EL (cell line): ENCODE measurements at regions not wholly inside any gene's neighbourhood (a gene's known extent, or its start where the extent isn't known, plus 50 kb on each side); places are given as distances from the start of the nearest gene placed in this dataset.

Source experiments
- DNase-seq: peaks from one replicate; pipeline ENCODE4 v3.0.0-alpha.2; 2016

DNA sequence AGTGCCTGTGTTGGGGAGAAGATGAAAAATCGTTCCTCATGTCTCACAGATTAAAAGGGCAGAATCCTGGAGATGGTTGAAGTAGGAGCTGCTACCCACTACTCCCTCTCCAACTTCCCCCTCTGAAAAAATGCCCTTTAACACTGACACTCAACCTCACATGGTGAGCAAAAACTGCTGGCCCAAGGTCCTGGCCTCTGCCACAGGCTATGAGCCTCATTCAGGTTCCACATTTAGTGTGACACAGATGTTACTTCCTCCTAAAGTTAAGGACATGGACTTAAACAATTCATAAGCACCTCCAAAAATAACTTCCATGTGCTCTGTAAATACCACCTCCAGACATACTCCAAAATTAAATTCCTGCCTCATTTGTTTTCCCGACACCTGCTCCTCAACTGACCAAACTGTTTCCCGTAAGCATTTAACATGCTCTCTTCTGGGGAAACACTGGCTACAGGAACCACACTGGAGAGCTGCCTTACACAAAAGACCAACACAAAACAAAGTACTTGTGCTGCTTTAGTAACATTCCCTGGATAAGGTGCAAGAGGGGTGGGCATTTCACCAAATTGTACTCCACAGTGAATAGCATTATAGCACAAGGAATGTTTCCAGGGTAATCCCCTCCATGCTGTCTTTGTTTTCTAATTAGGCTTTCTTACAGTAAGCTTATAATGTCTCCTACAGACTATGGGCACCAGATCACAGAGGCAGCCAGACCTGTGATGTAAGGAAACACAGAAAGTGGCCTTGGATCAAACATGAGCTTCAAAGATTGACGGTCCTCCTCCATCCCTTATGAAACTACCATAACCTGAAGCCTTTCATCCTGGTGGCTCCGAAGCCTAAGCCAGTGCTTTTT, 57.0 kb downstream of the PHLDA1 start:
- DNase-seq, result no peak

DNA sequence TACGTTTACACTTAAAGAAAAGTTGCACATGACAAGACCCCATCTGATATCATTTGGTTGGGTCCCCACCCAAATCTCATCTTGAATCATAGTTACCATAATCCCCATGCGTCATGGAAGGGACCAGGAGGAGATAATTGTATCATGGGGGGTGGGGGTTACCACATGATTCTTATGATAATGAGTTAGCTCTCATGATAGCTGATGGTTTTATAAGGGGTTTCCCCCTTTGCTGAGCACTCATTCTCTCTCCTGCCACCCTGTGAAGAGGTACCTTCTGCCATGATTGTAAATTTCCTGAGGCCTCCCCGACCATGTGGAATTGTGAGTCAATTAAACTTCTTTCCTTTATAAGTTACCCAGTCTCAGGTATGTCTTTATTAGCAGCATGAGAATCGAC, 60.3 kb downstream of the PHLDA1 start:
- DNase-seq, result no peak

DNA sequence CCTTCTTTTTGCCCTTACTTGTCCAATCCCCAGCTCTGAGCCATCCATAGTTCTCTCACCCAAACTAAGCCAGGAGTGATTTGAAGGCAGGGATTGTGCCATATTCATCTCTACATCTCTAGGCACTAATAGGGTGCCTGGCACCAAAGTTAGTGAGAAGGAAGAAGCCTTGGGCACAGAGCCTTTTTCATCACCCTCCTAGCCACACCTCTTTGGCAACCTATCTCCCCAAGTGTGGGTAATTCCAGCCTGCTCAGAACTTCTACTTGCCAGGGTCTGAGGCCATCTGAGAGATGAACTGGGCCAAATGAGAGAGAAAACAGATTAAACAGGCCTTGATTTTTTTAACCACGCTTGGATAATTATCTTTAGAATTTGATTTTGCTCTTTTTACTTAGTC, 61.3 kb downstream of the PHLDA1 start:
- no peak for DNase-seq

DNA sequence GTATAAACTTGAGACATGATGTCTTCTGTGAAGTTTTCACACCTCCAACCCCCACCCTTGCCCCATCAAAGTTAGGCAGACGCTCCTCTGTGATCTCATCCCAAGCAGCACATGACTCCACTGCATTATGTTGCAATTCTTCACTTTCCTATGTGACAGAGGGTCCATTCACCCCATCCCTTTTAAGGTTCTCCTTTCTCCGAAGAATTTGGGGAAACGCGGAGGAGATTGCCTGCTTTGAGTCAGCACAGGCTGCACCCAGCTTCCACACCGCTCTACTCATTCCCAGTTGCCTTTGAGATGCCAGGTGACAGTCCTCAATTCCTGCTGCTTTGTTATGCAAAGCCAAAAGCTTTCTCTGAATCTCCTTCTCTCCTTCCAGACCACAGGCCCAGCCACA, 61.8 kb downstream of the PHLDA1 start:
- DNase-seq, result no peak

DNA sequence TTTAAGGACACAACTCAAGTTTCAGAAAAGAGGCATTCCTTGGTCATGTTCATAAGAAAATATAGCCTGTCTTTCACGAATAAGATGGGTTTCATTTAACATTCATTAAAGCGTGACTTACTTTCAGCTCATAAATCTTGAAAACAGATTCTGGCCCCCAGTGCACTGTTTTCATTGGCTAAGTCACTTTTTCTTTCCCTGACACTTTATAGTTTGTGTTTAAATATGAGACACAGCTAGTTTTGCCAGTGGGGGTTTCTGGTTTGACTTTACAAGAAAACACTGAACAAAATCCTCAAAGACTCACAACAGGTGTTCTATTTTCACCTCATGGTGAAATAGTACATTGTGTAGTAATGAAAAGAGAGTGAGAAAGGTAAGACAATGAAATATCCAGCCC, 65.9 kb downstream of the PHLDA1 start:
- DNase-seq, result no peak

DNA sequence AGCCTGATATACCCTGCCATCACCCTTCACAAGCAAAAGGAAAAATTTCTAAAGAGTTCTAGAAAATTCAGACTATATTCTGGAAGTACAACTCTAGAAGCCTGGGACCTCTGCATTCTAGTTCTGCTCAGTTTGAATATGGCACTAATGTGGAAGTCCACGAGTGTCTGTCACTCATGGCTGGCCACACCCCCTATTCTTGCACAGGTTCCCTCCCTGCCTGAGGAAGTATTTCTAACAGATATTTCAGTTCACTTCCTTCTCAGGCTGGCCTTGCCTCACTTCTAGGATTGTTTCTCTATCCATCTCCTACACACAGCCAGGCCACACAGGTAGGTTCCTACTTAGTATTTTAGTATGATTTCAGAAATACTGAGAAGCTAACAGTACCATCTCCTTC, 67.4 kb downstream of the PHLDA1 start:
- no peak for DNase-seq

DNA sequence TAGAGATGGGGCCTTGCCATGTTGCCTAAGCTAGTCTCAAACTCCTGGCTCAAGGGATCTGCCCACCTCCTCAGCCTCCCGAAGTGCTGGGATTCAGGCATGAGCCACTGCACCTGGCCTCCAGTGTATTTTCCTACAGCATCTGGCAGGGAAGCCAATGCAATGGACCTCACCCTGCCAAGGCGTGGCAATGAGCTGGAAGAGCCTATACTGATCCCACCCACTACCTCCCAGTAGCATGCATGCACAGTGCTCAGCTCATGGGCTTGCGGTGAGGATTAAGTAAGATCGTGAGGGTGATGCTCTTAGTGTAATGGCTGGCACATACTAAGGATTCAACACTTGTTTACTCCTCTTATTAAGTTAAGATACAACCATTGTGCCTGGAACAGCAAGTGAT, 69.7 kb downstream of the PHLDA1 start:
- no peak for DNase-seq

DNA sequence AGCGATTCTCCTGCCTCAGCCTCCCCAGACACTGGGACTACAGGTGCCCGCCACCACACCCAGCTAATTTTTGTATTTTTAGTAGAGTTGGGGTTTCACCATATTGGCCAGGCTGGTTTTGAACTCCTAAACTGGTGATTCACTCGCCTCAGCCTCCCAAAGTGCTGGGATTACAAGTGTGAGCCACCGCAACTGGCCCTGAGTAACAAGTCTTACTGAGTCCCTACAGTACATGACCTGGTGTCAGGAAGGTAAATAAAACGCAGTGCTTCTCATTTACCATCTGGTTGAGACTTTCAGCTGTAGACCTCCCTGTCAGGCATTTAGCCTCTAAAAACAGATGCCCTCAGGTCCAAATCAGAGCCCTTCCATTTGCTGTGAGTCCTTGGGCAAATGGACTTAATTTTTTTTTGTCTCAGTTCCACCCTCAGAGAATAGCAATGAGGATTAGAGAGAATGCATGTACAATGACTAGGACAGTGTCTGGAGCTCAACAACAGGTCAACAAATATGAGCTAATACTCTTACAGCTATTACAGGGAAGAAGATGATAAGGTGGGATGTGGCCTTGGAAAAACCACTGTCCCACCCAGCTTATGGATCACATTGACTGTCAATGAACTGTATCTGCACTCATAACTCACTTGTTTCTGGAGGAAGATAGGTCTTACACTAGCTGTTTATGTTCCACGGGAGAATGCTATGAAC, 70.5 kb downstream of the PHLDA1 start:
- DNase-seq, result no peak

DNA sequence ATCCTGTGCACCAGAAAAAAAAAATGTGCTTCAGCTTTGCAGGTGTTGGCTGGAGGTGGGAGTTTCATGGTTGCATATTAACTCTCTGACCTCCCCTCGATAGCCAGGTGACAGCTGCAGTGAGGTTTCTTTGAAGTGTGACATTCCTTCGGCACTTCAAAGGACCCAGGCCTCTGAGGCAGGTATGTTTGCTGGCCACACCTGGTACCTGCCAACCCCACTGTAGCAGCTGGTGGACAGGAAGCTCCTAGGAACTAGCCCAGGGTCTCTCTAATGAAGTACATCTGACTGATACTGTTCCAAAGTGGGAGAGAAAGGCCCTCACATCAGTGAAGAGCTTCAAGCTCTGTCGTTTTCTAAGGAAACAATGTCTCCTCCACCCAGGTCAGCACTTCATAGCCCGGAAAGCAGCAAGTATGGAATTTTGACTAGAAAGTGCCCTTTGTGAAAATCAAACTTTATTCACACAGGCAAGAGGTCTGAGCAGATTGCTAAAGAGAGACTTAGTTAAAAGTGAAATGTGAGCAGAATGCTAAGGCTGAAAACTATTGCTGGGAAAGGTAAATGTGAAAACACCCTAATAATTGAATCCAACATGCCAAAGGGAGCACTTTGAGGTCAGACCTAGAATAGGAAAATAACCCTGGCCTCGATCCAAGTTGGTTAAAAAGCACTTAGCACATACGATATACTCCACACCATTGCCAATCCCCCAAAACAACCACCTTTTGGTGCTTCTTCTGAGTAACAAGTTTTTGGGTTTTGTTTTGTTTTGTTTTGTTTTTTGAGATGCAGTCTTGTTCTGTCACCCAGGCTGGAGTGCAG, 71.3 kb downstream of the PHLDA1 start:
- DNase-seq, result no peak

DNA sequence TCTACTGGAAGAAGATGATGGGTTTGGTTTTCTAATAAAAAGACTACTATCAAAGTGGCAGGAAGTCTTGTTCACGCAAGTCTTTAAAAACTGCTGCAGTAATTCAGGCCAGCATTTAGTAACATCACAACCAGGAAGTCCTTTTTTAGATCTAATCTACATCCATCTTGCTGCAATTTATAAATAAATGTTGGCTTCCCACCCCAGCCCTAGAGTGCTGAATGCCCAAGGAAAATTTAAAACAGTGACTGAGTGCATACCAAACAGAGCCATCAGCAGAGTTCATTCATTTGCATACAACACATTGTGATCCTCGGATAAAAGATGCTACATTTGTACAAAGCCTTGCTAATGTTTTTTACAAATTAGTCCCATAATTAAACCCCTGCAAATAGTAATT, 72.1 kb downstream of the PHLDA1 start:
- peak; percentile 34 for DNase-seq

DNA sequence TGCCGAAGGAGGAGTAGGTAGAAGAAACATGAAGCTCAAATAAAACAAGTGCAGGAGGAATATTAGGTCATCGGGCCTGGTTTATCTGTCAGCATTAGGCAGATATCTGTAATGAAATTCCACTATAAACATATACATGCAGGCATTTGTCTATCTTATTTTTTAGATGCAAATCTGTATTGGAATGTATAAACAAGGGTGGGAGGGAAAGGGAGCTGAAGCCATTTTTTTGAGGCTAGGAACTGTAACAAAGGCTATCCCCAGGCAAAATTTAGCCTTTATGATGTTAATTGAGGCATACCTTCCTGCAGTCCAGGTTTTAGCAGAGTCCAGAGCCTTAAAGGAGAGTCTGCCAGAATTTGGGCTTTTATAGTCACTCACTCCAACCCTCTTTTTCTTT, 72.5 kb downstream of the PHLDA1 start:
- no peak for DNase-seq

DNA sequence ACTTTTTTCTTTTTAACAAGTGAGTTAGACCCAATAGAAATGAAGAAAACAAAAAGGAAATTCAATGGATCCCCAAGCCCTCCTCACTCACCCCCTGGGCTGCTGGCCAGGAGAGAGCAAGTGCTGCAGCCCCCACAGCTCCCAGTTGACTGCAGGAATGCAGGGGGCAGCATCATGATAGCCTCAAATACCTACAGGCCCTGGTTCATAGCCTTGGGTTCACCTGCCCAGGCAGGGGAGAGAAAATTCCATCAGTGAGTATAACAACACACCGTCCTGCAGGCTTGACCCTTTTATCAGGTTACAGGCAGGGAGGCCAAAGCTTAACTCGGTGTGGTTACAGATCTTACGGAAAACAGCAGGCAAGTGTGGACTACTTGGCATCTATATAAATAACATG, 76.3 kb downstream of the PHLDA1 start:
- DNase-seq, result no peak

DNA sequence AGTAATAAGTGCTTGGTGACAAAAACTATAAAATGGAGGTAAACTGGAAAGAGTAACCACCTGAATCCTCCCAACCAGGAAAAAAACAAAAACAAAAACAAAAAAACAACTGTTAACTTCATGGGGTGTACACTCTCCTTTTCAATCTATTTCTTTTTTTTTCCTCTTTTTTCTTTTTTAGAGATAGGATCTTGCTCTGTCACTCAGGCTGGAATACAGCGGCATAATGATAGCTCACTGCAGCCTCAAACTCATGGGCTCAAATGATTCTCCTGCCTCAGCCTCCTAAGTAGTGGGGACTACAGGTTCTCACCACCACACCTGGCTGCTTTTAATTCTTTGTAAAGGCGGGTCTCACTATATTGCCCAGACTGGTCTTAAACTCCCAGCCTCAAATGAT, 76.8 kb downstream of the PHLDA1 start:
- no peak for DNase-seq

DNA sequence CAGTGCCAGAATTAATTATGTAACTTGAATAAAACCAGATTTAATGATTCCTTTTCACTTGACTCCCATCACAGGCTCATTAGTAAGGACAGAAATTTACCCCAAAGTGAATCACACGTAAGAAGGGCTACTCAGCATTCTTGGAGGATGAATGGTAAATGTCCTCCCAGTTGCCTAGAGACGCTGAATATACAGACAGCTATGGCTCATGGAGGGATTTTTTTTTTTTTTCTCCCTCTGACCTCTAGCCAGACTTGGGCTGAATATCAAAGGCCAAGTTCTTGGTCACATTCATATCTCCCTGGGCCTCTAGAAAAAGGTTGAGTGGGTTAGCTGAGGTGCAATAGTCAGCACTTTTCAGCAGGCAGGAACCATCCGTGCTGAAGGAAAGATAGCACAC, 77.5 kb downstream of the PHLDA1 start:
- peak; percentile 95 for DNase-seq

DNA sequence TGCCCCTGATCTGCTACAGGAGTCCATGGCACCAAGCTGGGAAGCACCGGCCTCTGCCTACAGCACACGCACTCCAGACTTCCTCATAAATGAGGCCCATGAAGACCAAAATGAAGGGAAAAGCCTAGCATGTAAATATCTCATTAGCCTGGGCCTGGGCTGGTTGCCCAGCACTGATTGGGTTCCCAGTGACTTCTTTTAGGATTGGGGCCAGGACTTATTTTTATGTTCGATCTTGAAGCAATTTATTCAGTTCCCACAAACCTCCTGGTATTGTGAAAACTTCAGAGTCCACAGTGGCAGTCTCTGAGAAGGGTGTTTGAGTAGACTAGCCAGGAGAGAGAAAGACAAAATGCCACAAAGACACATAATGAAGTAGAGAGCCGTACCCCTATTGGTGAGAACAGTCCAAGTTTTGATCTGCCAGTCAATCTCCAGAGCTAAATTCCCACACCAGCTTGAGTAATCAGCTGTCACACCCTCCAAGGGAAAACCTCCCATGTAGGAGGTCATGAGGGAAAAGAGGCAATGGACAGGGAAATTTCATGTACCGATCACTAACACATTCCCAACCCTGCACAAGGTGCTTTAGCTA, 78.2 kb downstream of the PHLDA1 start:
- DNase-seq, result peak; percentile 62

DNA sequence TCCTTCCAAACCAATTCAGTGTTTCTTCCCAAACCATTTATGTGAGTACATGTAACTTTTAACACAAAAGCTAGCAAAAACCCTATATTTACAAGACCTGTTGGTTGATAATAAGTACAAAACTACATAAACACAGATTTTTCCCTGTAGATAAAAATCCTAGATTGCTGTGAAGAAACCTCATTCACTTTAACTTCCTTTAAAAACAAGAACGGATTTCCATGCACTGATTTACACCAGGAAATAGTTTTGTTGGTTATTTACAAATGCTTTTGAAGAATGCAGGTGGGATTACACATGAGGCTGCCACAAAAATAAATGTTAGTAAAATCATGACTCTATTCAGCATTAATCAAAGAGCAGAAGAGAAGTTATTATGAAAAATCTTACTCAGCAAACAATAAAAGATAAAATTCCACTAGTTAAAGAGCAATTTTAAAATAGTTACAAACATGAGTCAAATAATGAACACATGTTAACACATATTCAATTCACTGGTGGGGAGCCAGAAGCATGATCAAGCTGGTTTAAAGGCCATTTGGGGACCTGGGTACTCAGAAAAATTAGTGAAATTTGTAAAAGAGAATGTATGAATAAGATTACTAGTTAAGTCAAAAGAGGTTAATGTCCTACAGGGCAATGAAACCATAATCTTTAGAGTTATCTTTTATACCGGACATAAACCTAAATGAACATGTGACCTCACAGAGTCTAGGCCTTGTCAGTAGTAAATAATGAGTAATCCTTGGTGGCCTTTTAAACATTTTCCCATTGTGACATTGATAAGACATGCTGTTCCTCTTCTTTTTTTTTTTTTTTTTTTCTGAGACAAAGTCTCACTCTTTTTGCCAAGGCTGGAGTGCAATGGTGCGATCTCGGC, 79.9 kb downstream of the PHLDA1 start:
- DNase-seq, result peak; percentile 31

DNA sequence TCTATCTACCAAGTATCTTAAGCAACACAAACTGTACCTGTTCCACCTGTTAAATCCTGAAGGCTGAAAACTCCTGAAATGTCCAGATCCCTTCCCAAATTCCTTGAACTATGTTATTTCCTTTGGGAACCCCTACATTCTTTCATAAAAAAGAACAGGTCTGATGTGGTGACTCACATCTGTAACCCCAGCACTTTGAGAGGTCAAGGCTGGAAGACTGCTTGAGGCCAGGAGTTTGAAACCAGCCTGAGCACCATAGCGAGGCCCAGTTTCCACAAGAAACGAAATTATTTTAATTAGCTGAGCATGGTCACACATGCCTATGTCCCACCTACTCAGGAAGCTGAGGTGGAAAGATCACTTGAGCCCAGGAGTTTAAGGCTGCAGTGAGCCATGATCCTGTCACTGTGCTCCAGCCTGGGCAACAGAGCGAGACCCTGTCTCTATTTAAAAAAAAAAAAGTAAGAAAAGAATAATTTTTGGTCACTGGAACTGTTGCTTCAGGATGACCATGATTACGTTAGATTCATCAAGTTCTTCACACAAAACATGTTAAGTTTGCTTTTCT, 84.3 kb downstream of the PHLDA1 start:
- no peak for DNase-seq

DNA sequence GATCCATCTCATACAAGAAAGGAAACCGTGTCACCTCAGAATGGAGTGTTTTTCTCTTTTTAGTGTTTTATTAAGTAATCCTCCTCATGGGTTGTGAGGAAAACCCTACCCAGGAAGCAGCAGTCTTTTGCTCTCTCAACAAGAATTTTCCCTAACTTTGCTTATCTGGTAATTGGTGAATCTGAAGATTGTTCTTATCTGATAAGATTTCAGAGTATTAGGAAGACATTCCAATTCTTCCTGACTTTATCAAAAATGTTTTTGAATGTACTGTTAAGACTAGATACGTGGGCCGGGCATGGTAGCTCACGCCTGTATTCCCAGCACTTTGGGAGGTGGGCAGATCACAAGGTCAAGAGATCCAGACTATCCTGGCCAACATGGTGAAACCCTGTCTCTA, 86.0 kb downstream of the PHLDA1 start:
- DNase-seq, result no peak

DNA sequence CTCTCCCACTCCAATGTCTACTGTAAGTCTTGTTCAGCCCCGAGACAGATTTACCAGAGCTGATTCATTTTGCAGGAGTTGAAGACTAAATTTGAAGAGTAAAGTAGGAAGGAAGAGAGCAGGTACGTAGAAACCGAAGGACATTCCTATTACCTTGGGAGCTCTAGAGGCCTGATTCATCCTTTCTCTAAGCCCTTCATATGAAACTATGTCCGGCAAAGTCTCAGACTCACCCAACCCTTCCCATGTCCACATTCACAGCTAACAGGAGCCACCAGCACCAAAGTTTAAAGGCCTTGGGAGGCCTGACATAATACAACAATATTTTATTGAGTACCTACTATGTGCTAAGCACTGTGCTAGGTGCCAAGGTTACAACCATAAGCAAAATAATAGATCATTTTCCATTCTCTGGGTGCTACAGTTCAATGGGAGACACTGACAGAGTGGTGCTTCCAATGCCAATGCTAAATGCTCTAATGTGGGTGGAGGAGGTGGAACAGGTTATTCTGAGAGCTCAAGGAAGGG, 86.6 kb downstream of the PHLDA1 start:
- no peak for DNase-seq

DNA sequence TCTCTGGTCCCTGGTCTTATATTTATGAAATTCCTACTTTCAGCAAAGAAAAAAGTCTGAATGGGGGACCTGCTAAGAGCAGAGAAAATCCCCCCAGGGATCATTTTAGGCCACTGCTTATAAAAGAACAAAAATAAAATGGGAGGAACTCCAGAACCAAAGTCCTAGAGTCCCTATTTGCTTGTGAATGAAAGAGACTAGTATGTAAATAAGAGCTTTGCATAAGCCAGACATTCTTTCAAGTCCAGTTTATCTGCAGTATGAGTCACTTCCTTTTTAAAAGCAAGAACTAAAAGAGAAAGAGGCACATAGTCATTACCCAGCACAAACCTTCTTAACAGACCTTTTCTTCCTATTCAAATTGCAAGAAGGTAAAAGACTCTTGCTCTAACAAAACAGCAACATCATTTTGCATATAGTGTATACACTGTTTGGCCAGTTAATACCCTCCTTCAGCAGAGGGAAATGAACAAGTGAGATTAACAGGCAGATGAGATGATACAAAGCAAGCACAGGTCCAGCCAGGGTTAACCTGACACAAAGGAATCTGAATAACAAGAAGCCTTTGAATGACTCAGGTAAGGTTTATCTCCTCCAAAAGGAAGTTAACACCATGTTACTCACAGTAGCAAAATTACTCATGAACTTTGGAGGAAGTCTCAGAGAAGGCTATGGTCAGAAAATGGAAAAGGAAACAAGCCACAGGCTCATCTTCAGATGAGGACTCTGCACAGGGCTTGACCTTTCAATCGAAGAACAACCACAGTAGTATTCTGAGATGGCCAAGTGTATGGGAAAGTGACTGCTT, 87.3 kb downstream of the PHLDA1 start:
- peak; percentile 81 for DNase-seq

DNA sequence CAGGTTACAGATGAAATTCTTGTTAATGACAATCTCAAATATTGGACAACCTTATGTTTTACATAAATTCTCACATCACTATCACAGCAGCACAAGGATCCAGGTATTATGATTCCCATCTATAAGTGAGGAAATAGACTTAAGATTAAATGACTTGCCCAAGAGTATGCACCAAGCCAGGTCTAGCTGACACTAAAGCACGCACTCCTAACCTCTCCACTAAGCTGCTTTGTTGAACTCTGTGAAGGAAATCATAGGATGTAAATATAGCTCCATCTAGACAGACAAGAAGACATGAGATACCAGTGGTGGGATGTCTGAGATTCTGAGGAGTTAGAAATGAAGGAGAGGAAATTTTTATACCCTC, 87.9 kb downstream of the PHLDA1 start:
- DNase-seq, result no peak
